IMR-90 (cell line): ENCODE measurements at regions not wholly inside any gene's neighbourhood (a gene's known extent, or its start where the extent isn't known, plus 50 kb on each side); places are given as distances from the start of the nearest gene placed in this dataset.

ENCODE experiments used
- ATAC-seq: fragments of 200-7000 bp; cut with Tn5 transposase; 2 replicates; pipeline ENCODE4 v1.9.1; 2020; ENCODE audit warnings: low read depth, mild to moderate bottlenecking, moderate library complexity
- BruUV-seq: library from RNA; stranded (reverse); fragments of 400-500 nt; replicated peaks from 2 replicates; lab custom pipeline; 2021; lab: Mats Ljungman, UMichigan
- CTCF ChIA-PET: fragments of 300-600 bp; formaldehyde crosslinking; extraction: SDS; loops from one replicate; lab custom pipeline; 2021; ENCODE audit warnings: antibody characterized with exemption; lab: Yijun Ruan, JAX
- POLR2A ChIA-PET: fragments of 300-600 bp; sonication (Branson Sonifier 250); formaldehyde crosslinking; loops from one replicate; lab custom pipeline; 2022; ENCODE audit warnings: antibody characterized with exemption; ENCODE audit not compliant: unreplicated experiment; lab: Charles Lee
- DNase-seq: peaks from one replicate; pipeline ENCODE4 v3.0.0; 2013
- H2AFZ ChIP-seq: replicated peaks from 2 replicates; pipeline ENCODE3; 2013; ENCODE audit warnings: low read length, mild to moderate bottlenecking; ENCODE audit not compliant: poor library complexity
- H2AK5ac ChIP-seq: 2 replicates; pipeline ENCODE4 v1.6.1; 2013; ENCODE audit warnings: low read depth, low read length, inconsistent platforms
- H2AK9ac ChIP-seq: replicated peaks from 2 replicates; pipeline ENCODE3; 2013; ENCODE audit warnings: mild to moderate bottlenecking, low read depth, low read length, moderate library complexity; ENCODE audit not compliant: poor library complexity
- H2BK120ac ChIP-seq: 2 replicates; pipeline ENCODE4 v1.6.1; 2013; ENCODE audit warnings: low read depth, low read length, inconsistent platforms
- H2BK15ac ChIP-seq: 3 replicates; pipeline ENCODE4 v1.6.1; 2013; ENCODE audit warnings: low read depth, low read length, inconsistent platforms
- H2BK20ac ChIP-seq: 2 replicates; pipeline ENCODE4 v1.6.1; 2013; ENCODE audit warnings: low read depth, mild to moderate bottlenecking, inconsistent platforms, low read length, moderate library complexity
- H2BK5ac ChIP-seq: 2 replicates; pipeline ENCODE4 v1.6.1; 2013; ENCODE audit warnings: mild to moderate bottlenecking, low read depth, low read length, inconsistent platforms; ENCODE audit not compliant: poor library complexity, severe bottlenecking
- H3K14ac ChIP-seq: replicated peaks from 2 replicates; pipeline ENCODE4 v1.6.1; 2013; ENCODE audit warnings: low read depth, low read length, inconsistent platforms
- H3K18ac ChIP-seq: 2 replicates; pipeline ENCODE4 v1.6.1; 2013; ENCODE audit warnings: low read depth, low read length, control low read depth
- H3K23ac ChIP-seq: 2 replicates; pipeline ENCODE4 v1.6.1; 2013; ENCODE audit warnings: low read depth, low read length, inconsistent platforms
- H3K27ac ChIP-seq: 2 replicates; pipeline ENCODE4 v1.5.1; 2013; ENCODE audit warnings: mild to moderate bottlenecking, control low read depth, low read length; ENCODE audit not compliant: insufficient read depth
- H3K27me3 ChIP-seq: 2 replicates; pipeline ENCODE4 v1.6.1; 2013; ENCODE audit warnings: low read length; ENCODE audit not compliant: control insufficient read depth, insufficient read depth
- H3K36me3 ChIP-seq: 2 replicates; pipeline ENCODE4 v1.6.1; 2013; ENCODE audit warnings: low read length, mixed read lengths; ENCODE audit not compliant: control insufficient read depth, insufficient read depth
- H3K4ac ChIP-seq: 2 replicates; pipeline ENCODE4 v1.6.1; 2013; ENCODE audit warnings: low read depth, low read length, inconsistent platforms
- H3K4me1 ChIP-seq: 2 replicates; pipeline ENCODE4 v1.6.1; 2013; ENCODE audit warnings: low read length, mixed read lengths; ENCODE audit not compliant: control insufficient read depth, insufficient read depth
- H3K4me2 ChIP-seq: 2 replicates; pipeline ENCODE4 v1.6.1; 2013; ENCODE audit warnings: low read depth, mild to moderate bottlenecking, control low read depth, low read length, moderate library complexity
- H3K4me3 ChIP-seq: 2 replicates; pipeline ENCODE4 v1.5.1; 2013; ENCODE audit warnings: low read depth, mild to moderate bottlenecking, control low read depth, low read length, moderate library complexity; ENCODE audit not compliant: insufficient read depth
- H3K56ac ChIP-seq: 2 replicates; pipeline ENCODE4 v1.6.1; 2013; ENCODE audit warnings: low read length, inconsistent platforms; ENCODE audit not compliant: insufficient read depth; ENCODE audit errors: extremely low read depth
- H3K79me1 ChIP-seq, 2 experiments: 2 replicates each; pipeline ENCODE4 v1.6.1; 2013; ENCODE audit warnings: low read length in 2 of 2, inconsistent platforms in 1 of 2, low read depth in 1 of 2
- H3K9ac ChIP-seq: 2 replicates; pipeline ENCODE4 v1.6.1; 2013; ENCODE audit warnings: low read depth, low read length, control low read depth
- H3K9me1 ChIP-seq: 2 replicates; pipeline ENCODE4 v1.6.1; 2013; ENCODE audit warnings: low read length, inconsistent platforms; ENCODE audit not compliant: insufficient read depth
- H3K9me3 ChIP-seq: 2 replicates; pipeline ENCODE4 v1.6.1; 2013; ENCODE audit warnings: low read length; ENCODE audit not compliant: control insufficient read depth, insufficient read depth
- H4K20me1 ChIP-seq: 2 replicates; pipeline ENCODE4 v1.6.1; 2013; ENCODE audit warnings: low read length, inconsistent platforms; ENCODE audit not compliant: insufficient read depth
- H4K5ac ChIP-seq: 2 replicates; pipeline ENCODE4 v1.6.1; 2013; ENCODE audit warnings: mild to moderate bottlenecking, low read depth, low read length, control low read depth
- H4K8ac ChIP-seq, 2 experiments: 2 replicates each; pipeline ENCODE4 v1.6.1; 2013; ENCODE audit warnings: low read depth in 2 of 2, low read length in 2 of 2, control low read depth in 1 of 2, inconsistent platforms in 1 of 2
- H4K91ac ChIP-seq: 2 replicates; pipeline ENCODE4 v1.6.1; 2013; ENCODE audit warnings: low read depth, low read length, inconsistent platforms; ENCODE audit not compliant: insufficient read depth
- CHD1 ChIP-seq: IDR thresholded peaks from 2 replicates; pipeline ENCODE4 v1.6.1; 2012; ENCODE audit warnings: low read depth, low read length, improper control_type of control experiment
- MAFK ChIP-seq: IDR thresholded peaks from 2 replicates; pipeline ENCODE4 v1.6.1; 2012; ENCODE audit warnings: low read depth, low read length, improper control_type of control experiment
- whole genome bisulfite sequencing, 2 experiments: methylation state at CpG; one replicate each; pipeline versions ENCODE4 v1.1.5 to v1.1.7; 2013; ENCODE audit warnings: missing lambda C conversion rate in 2 of 2; ENCODE audit not compliant: insufficient read length in 1 of 2; ENCODE audit errors: extremely low coverage in 2 of 2; 5-methylcytosine and 5-hydroxymethylcytosine counted together
- dilution Hi-C: fragments of 300-500 bp; cut with HindIII; formaldehyde crosslinking; loops from one replicate; pipeline ENCODE4 v1.14.3; 2018; ENCODE audit warnings: low sequenced_read_pairs; ENCODE audit not compliant: unreplicated experiment
- in situ Hi-C: fragments of 300-500 bp; cut with MboI; formaldehyde crosslinking; loops from 3 replicates; pipeline ENCODE4 v1.14.3; 2019; ENCODE audit warnings: low sequenced_read_pairs, inconsistent platforms, mixed read lengths
- intact Hi-C: fragments of 100-400 bp; cut with micrococcal nuclease; formaldehyde crosslinking; loops from 2 replicates; pipeline ENCODE4 v1.10.0; 2022

DNA sequence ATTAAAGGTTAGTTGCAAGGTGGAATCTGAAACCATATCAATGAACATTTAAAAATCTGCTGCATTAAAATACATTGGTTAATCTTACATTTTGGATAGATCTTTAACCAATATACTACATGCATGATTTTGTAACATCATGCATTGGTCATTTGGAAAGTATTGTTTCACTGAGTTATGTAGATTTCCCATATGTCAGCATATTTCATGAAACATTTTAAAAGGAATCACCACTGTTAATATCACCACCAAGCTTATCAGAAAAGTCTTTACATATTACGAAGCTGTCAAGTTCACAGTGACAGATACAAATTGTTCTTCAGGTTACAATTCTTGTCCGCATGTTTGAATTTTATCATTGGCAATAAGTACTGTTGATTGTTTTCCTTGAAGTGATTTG, 89.9 kb upstream of the ADGRL2 start:
- H3K9me1 ChIP-seq = no peaks in the 10 kb centered on the region
- no peak for TF ChIP-seq CHD1
- TF ChIP-seq MAFK = peak; percentile 97
- peaks cover 2% of the 10 kb centered on the region; the same call in 1 of the 2 replicates for H3K4me1 ChIP-seq
- H3K79me1 ChIP-seq = no peaks in the 10 kb centered on the region
- no peak overlapping the region for H3K18ac ChIP-seq
- POLR2A ChIA-PET = no interaction called here
- WGBS, 2 experiments = no CpG with 5 or more reads among the region's 2 CpGs
- no peak for ATAC-seq
- H4K8ac ChIP-seq = no peak overlapping the region
- H4K91ac ChIP-seq = no peak overlapping the region
- no peaks in the 10 kb centered on the region for H3K27me3 ChIP-seq
- H3K9ac ChIP-seq = no peak overlapping the region
- H3K14ac ChIP-seq = no peak overlapping the region
- H3K4me3 ChIP-seq = no peak overlapping the region
- H2BK15ac ChIP-seq = no peak overlapping the region
- H3K36me3 ChIP-seq = no peaks in the 10 kb centered on the region
- no peak overlapping the region for H3K56ac ChIP-seq
- H4K20me1 ChIP-seq = no peaks in the 10 kb centered on the region
- no peak overlapping the region for H2BK20ac ChIP-seq
- intact Hi-C loops (no loop called here), in situ Hi-C loops (no loop called here), dilution Hi-C loops (no loop called here)
- no peak overlapping the region for H3K23ac ChIP-seq
- no peak overlapping the region for H2BK5ac ChIP-seq
- no peak for DNase-seq
- H4K5ac ChIP-seq = no peak overlapping the region
- H3K4me2 ChIP-seq = no peak overlapping the region
- H3K4ac ChIP-seq = no peak overlapping the region
- no peaks in the 10 kb centered on the region for H3K9me3 ChIP-seq
- H3K27ac ChIP-seq = no peak overlapping the region
- no peak overlapping the region for H2AFZ ChIP-seq
- CTCF ChIA-PET = no interaction called here
- no TSS peak for BruUV-seq
- no peak overlapping the region for H2AK5ac ChIP-seq
- H2BK120ac ChIP-seq = no peak overlapping the region
- no peak overlapping the region for H2AK9ac ChIP-seq
